ENCODE measurements at regions not wholly inside any gene's neighbourhood (a gene's known extent, or its start where the extent isn't known, plus 50 kb on each side); places are given as distances from the start of the nearest gene placed in this dataset.

- DNase-seq (ENCODE audit: low read depth in 1 of 2, low spot score in 1 of 2) = no peak
- H3K27ac ChIP-seq = no peak overlapping the region
- no peak for TF ChIP-seq EHMT2 (IDR thresholded peaks at IDR 0.05; ENCODE audit: low read depth)
- WGBS (ENCODE audit: missing lambda C conversion rate) = 56% methylated on average over 12 of the region's 12 CpGs
- ChIA-PET CTCF (no interaction called here), POLR2A (no interaction called here)
- H3K9me3 ChIP-seq = no peaks in the 10 kb centered on the region
- FAIRE-seq = no peak
- ATAC-seq = no peak
- no peaks in the 10 kb centered on the region for H3K4me1 ChIP-seq
- no peak overlapping the region for H3K4me3 ChIP-seq
- H3K4me2 ChIP-seq = no peak overlapping the region
Observed at GRCh38 chr6:168951217-168951616, 302.4 kb downstream of the THBS2 start.

- ChIA-PET CTCF (no interaction called here), POLR2A (no interaction called here)
- Histone ChIP-seq H3K9me3 (no peaks in the 10 kb centered on the region), H3K4me1 (no peaks in the 10 kb centered on the region), H3K27ac (no peak overlapping the region), H3K4me2 (no peak overlapping the region), H3K4me3 (no peak overlapping the region)
- ATAC-seq = no peak
- 84% methylated on average over 14 of the region's 14 CpGs for WGBS (ENCODE audit: missing lambda C conversion rate)
- FAIRE-seq = no peak
- TF ChIP-seq PBX3 (IDR thresholded peaks at IDR 0.05) (no peak), CBX8 (IDR thresholded peaks at IDR 0.05) (no peak), RCOR1 (IDR thresholded peaks at IDR 0.05; ENCODE audit: low read depth, low read length) (no peak), ZSCAN20 (CRISPR knock-in tag; IDR thresholded peaks at IDR 0.05) (no peak), BHLHE40 (IDR thresholded peaks at IDR 0.05; ENCODE audit: low read depth, low read length) (no peak), USF2 (IDR thresholded peaks at IDR 0.05) (no peak), KDM5A (IDR thresholded peaks at IDR 0.05) (no peak), HEYL (CRISPR knock-in tag; IDR thresholded peaks at IDR 0.05) (no peak), FOXS1 (CRISPR knock-in tag; IDR thresholded peaks at IDR 0.05) (no peak), EHF (CRISPR knock-in tag; IDR thresholded peaks at IDR 0.05) (no peak), ZC3H11A (IDR thresholded peaks at IDR 0.05) (no peak)
- no peak for DNase-seq (ENCODE audit: low read depth in 1 of 2, low spot score in 1 of 2)
Observed at GRCh38 chr6:168950858-168951214, 302.8 kb downstream of the THBS2 start.

- Histone ChIP-seq H3K4me1 (no peaks in the 10 kb centered on the region), H3K4me2 (no peak overlapping the region), H3K9me3 (no peaks in the 10 kb centered on the region), H3K4me3 (no peak overlapping the region), H3K27ac (no peak overlapping the region)
- FAIRE-seq (no peak), ATAC-seq (no peak), DNase-seq (ENCODE audit: low read depth in 1 of 2, low spot score in 1 of 2) (no peak)
- WGBS (ENCODE audit: missing lambda C conversion rate) = 63% methylated on average over 8 of the region's 10 CpGs
- ChIA-PET POLR2A (no interaction called here), CTCF (no interaction called here)
- TF ChIP-seq HMGXB4 (CRISPR knock-in tag; IDR thresholded peaks at IDR 0.05; ENCODE audit: borderline replicate concordance) (no peak), RFX5 (IDR thresholded peaks at IDR 0.05) (no peak), FOSL2 (IDR thresholded peaks at IDR 0.05) (no peak), FOSL2 (CRISPR knock-in tag; IDR thresholded peaks at IDR 0.05) (no peak), TFCP2L1 (CRISPR knock-in tag; IDR thresholded peaks at IDR 0.05) (no peak), USF2 (IDR thresholded peaks at IDR 0.05) (no peak), EHMT2 (IDR thresholded peaks at IDR 0.05; ENCODE audit: low read depth) (no peak), CBX2 (IDR thresholded peaks at IDR 0.05; ENCODE audit: borderline replicate concordance, low read depth) (no peak), SMC3 (IDR thresholded peaks at IDR 0.05) (no peak), FOXS1 (CRISPR knock-in tag; IDR thresholded peaks at IDR 0.05) (no peak), HES2 (IDR thresholded peaks at IDR 0.05) (no peak), MAFK (IDR thresholded peaks at IDR 0.05; ENCODE audit: partially characterized antibody) (no peak)
Observed at GRCh38 chr6:168949981-168950857, 303.4 kb downstream of the THBS2 start.

All from A549 (cell line).